ENCODE measurements at regions not wholly inside any gene's neighbourhood (a gene's known extent, or its start where the extent isn't known, plus 50 kb on each side); places are given as distances from the start of the nearest gene placed in this dataset.

- DNase-seq = no peak
- no peaks in the 10 kb centered on the region for H3K4me1 ChIP-seq (ENCODE audit: control insufficient read depth, insufficient read depth, low read length)
- no peaks in the 10 kb centered on the region for H3K27me3 ChIP-seq (ENCODE audit: control insufficient read depth, insufficient read depth, low read length)
- WGBS (ENCODE audit: insufficient coverage) = no CpG with 5 or more reads among the region's 1 CpG
- no peaks in the 10 kb centered on the region for H3K36me3 ChIP-seq (ENCODE audit: control insufficient read depth, insufficient read depth, low read length)
- no peak overlapping the region for H3K27ac ChIP-seq (ENCODE audit: low read length)
- no peak overlapping the region for H3K4me3 ChIP-seq (ENCODE audit: low read length)
- H3K9me3 ChIP-seq (replicated peaks; ENCODE audit: control insufficient read depth, low read depth, low read length) = peaks cover 3% of the 10 kb centered on the region
Measured at GRCh38 chrX:2134782-2135181, 366.0 kb downstream of the DHRSX start.
